Keratinocyte (primary cell): ENCODE measurements at regions not wholly inside any gene's neighbourhood (a gene's known extent, or its start where the extent isn't known, plus 50 kb on each side); places are given as distances from the start of the nearest gene placed in this dataset.

Source experiments
- EZH2 ChIP-seq: IDR thresholded peaks from one replicate; pipeline ENCODE4 v1.6.1; 2012; ENCODE audit warnings: inconsistent platforms, mild to moderate bottlenecking, low read length, moderate library complexity
- TF ChIP-seq, protein P1 (sequence below), 3 experiments: IDR thresholded peaks in 1 of 3; conservative IDR thresholded peaks in 1 of 3; optimal IDR thresholded peaks in 1 of 3; 2 replicates in 2 of 3; 3 replicates in 1 of 3; pipeline versions ENCODE3 to v1.5.1; 2011; ENCODE audit warnings: low read length in 3 of 3, mild to moderate bottlenecking in 3 of 3, moderate library complexity in 2 of 3, control low read depth in 1 of 3, inconsistent platforms in 1 of 3; ENCODE audit not compliant: insufficient read depth in 2 of 3; ENCODE audit errors: extremely low read depth in 1 of 3

DNA sequence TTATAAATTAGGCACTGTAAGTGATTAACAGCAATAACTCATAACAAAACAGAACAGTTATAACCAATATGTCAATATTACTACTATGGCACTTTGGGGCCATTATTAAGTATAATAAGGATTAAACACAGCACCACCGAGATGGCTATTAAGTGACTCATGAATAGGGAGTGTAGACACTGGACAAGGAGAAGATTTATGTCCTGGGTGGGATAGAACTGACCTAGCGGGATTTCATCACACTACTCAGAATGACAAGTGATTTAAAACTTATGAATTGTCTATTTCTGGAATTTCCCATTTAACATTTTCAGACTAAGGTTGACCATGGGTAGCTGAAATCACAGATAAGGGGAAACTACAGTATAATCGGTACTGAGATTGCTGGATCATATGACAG is 79.0 kb upstream of the SLC7A1 start:
- TF ChIP-seq, protein P1, sequence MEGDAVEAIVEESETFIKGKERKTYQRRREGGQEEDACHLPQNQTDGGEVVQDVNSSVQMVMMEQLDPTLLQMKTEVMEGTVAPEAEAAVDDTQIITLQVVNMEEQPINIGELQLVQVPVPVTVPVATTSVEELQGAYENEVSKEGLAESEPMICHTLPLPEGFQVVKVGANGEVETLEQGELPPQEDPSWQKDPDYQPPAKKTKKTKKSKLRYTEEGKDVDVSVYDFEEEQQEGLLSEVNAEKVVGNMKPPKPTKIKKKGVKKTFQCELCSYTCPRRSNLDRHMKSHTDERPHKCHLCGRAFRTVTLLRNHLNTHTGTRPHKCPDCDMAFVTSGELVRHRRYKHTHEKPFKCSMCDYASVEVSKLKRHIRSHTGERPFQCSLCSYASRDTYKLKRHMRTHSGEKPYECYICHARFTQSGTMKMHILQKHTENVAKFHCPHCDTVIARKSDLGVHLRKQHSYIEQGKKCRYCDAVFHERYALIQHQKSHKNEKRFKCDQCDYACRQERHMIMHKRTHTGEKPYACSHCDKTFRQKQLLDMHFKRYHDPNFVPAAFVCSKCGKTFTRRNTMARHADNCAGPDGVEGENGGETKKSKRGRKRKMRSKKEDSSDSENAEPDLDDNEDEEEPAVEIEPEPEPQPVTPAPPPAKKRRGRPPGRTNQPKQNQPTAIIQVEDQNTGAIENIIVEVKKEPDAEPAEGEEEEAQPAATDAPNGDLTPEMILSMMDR (optimal IDR thresholded peaks at IDR 0.05 in 1 of 3, IDR thresholded peaks at IDR 0.05 in 1 of 3, conservative IDR thresholded peaks at IDR 0.05 in 1 of 3; ENCODE audit: extremely low read depth in 1 of 3, insufficient read depth in 2 of 3, low read length in 3 of 3) = no peak
- no peak for TF ChIP-seq EZH2
